Left cardiac atrium (tissue), 4 donors: ENCODE measurements at regions not wholly inside any gene's neighbourhood (a gene's known extent, or its start where the extent isn't known, plus 50 kb on each side); places are given as distances from the start of the nearest gene placed in this dataset.
"Not testable (repeated sequence)": the region's sequence is repeated elsewhere in the genome, so short reads cannot be mapped to it uniquely, and the experiment has no call there.

Experiments
- ATAC-seq, 2 donors: fragments of 200-7000 bp; cut with Tn5 transposase; one replicate each; pipeline ENCODE4 v1.9.1; 2020; ENCODE audit warnings: mild to moderate bottlenecking in 2 of 2, moderate library complexity in 2 of 2
- DNase-seq: peaks from one replicate; pipeline ENCODE4 v3.0.0-alpha.2; 2020
- intact Hi-C, 2 donors: fragments of 100-400 bp; cut with DNase I; formaldehyde crosslinking; loops; one replicate each; pipeline versions ENCODE4 v1.14.1 to v1.15.1; 2022 to 2023
- donor health status: DM: no; HTN: yes; CAD: no.
- donor health status: DM: no; HTN: yes; CAD: no; lungs with severe emphysema.
- donor health status: DM: yes; HTN: yes; CAD: no.
- donor health status: Dilated cardiomyopathy.

GRCh38 chr2:20113004-20113796, 61.8 kb upstream of the LAPTM4A start:
- intact Hi-C loops: no loop called here
- ATAC-seq: no peak
- no peak for DNase-seq

DNA sequence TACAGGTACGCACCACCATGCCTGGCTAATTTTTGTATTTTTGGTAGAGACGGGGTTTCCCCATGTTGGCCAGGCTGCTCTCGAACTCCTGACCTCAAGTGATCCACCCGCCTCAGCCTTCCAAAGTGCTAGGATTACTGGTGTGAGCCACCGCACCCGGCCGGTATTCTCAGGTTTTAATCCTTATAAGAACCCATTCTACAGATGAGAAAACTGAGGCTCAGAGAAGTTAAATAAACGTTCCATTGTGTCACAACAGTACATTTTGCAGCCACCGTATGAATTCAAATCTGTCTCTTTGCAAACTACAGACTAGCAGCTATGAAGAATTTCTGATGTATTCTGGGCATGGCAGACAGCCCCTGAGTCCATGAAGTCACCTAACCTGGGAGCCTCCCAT, 60.9 kb upstream of the LAPTM4A start:
- DNase-seq, intact Hi-C loops, ATAC-seq: not testable (repeated sequence)

DNA sequence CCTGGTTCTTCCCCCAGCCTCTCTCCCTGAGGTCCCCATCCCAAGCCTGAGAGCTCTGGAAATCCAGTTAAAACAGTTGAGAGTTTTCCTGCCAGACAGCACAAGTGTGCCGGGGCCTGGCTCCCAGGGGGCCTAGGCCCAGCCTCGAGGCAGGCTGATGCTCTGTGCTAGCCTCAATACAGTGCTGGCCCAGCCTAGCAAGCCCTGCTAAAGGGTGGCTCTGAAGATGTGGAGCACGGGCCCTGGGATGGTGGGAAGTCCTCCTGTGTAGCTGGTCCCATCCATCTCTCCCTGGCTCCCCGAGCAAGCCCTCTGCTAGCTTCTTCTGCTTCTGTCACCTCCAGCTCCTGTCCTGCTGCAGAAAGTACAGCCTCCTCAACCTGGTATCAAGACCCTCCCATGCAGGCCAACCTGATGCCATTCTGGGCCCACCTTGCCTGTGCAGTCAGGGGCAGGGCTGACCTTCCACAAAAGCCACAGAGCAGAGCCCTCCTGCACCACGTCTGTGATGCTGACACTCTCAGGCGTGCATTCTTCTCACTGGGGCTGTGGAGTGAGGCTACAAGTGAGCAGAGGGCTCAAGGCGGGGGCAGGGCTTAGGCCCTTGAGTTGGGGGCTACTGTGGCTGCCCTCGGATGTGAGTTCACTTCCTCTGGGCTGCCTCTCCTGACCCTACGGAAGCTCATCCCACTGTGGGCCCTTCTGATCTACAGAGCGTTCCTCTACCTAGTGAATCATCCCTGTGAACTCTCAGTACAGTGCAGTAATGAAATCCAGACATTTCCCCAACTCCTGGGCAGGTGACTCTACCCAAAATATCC, 60.1 kb upstream of the LAPTM4A start:
- intact Hi-C loops: no loop called here
- no peak for ATAC-seq

DNA sequence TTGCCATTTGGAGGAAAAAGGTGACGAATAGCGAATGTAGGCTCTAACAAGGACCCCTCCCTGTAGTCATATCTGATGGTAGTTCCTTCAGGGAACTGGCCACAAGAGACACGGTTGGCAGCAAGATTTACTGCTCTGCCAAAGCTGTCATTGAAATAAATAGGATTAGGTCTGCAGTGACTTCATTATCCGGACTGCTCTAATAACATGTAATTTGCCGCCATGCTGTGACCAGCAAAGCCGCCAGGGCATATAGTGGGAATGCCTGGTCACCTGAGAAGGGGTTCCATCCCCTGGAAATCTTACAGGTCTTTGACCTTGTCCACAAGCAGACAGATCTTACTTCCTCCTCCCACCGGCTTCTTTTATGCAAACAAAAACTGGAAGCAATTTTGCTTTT, 59.4 kb upstream of the LAPTM4A start:
- DNase-seq (no peak), ATAC-seq (no peak)
- intact Hi-C loops: no loop called here

More for the DNA sequence above, 60.1 kb upstream of the LAPTM4A start:
- DNase-seq: no peak

GRCh38 chr2:20110383-20110782, 59.0 kb upstream of the LAPTM4A start:
- intact Hi-C loops: no loop called here
- ATAC-seq (no peak), DNase-seq (no peak)

DNA sequence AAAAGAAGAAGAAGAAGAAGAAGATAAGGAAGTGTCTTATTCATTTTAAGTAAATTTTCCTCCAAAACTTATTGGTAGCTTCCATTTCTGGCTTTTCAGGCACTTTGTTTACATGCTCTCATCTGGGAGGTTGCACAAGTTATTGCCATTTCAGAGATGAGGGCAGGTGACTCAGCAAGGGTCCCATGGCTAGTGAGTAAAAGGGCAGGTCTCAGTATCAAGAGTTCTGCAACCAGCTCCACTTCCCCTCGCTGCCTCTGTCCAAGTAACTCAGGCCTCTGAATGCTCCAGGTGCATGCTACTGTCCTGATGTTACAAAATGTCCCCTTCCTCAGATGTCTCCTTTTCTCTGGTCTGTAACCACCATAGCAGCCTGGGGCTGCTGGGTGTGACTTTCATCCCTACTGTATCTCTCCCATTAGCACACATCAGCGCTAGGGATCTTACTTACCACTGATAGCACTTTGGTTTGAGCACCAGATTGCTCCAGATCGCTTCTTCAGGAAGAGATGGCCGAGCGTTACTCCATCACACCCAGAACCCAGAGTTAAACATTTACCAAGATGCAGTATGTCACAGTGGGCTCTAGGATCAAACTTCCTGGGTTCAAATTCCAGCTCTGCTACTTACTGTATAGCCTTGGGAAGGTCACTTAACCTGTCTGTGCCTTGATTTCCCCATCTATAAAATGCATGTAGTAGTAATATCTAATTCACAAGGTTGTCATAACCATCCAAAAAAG, 57.4 kb upstream of the LAPTM4A start:
- intact Hi-C loops: no loop called here
- no peak for ATAC-seq
- no peak for DNase-seq

DNA sequence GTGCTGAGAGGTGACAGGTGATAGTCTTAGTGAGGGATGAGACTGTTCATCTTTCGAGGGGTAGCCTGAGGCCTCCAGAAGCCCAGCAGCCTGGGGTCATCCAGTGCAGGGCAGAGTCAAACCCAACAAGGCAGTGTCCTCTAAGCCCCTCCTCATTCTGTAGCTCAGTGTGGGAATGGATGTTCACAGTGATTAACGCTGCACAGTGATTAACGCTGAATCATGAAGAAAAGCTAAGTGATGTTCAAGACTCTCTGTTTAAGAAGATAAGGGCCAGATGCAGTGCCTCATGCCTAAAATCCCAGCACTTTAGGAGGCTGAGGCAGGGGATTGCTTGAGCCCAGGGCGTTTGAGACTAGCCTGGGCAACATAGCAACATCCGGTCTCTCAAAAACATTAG, 56.3 kb upstream of the LAPTM4A start:
- peak in 1 of 2 donors; percentile 7 for ATAC-seq
- intact Hi-C loops: no loop called here
- DNase-seq: no peak

DNA sequence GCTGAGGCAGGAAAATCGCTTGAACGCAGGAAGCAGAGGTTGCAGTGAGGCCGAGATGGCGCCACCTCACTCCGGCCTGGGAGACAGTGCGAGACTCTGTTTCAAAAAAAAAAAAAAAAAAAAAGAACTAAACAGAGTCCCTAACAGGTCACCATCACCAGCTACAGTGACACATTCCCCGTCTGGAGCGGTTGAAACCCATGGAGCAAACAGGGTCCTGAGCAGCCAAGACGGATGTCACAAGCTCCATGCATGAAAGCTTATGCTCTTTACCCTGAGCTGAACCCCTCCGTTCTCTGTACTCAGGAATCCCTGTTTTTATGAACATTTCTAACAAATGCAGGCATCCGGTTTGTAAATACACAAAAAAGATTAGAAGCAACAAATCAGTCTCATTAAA, 55.9 kb upstream of the LAPTM4A start:
- intact Hi-C loops: no loop called here
- DNase-seq (no peak), ATAC-seq (no peak)

DNA sequence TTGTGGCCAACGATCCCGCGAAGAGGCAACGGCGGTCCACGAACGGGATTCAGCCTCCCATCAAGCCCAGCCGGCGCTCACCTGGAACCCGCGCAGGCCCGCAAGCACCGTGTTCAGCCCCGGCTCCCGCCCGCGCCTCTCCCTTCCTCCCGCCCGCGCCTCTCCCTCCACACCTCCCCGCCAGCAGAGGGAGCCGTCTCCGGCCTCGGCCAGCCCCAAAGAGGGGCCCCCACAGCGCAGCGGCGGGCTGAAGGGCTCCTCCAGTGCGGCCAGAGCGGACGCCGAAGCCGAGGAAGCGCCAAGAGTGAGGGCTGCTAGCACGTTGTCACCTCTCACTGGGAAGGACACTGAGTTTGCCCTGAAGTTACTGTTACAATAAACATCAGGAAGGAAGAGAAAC, 55.3 kb upstream of the LAPTM4A start:
- DNase-seq (peak; percentile 44), ATAC-seq (peak in 1 of 2 donors; percentile 54)
- intact Hi-C loops: no loop called here

GRCh38 chr2:20104900-20105545, 53.6 kb upstream of the LAPTM4A start:
- ATAC-seq (no peak), DNase-seq (no peak)
- intact Hi-C loops: no loop called here

- ATAC-seq (no peak), DNase-seq (no peak)
- intact Hi-C loops: no loop called here
Observed at GRCh38 chr2:20103530-20103929, 52.1 kb upstream of the LAPTM4A start.
